ENCODE measurements at regions not wholly inside any gene's neighbourhood (a gene's known extent, or its start where the extent isn't known, plus 50 kb on each side); places are given as distances from the start of the nearest gene placed in this dataset.

GRCh38 chr1:14347186-14347585 lies 251.3 kb upstream of the KAZN start:
- POLR2A ChIA-PET = no interaction called here
- Histone ChIP-seq H3K27ac (ENCODE audit: low read length in 2 of 2) (no peak overlapping the region), H3K4me3 (ENCODE audit: control extremely low read depth in 1 of 5, extremely low read depth in 1 of 5, insufficient read depth in 1 of 5, low read depth in 2 of 5, low read length in 4 of 5) (no peak overlapping the region), H4K20me1 (ENCODE audit: control insufficient read depth, insufficient read depth, low read length, poor library complexity, severe bottlenecking) (no peaks in the 10 kb centered on the region), H3K4me2 (replicated peaks; ENCODE audit: low read depth, low read length, poor library complexity, severe bottlenecking) (no peak overlapping the region), H3K79me2 (ENCODE audit: control insufficient read depth, insufficient read depth, low read length) (no peaks in the 10 kb centered on the region), H3K9me3 (ENCODE audit: control extremely low read depth in 1 of 3, control insufficient read depth in 2 of 3, insufficient read depth in 1 of 3, low read length in 2 of 3) (peaks cover 0 to 12% (median 1%) of the 10 kb centered on the region in 3 donors), H2AFZ (ENCODE audit: insufficient read depth, low read depth, low read length, poor library complexity, severe bottlenecking) (no peak overlapping the region), H3K4me1 (ENCODE audit: control insufficient read depth in 2 of 2, insufficient read depth in 2 of 2, low read length in 2 of 2) (no peaks in the 10 kb centered on the region), H3K36me3 (replicated peaks in 1 of 2; ENCODE audit: control extremely low read depth in 1 of 2, control insufficient read depth in 1 of 2, extremely low read depth in 1 of 2, insufficient read depth in 2 of 2, low read length in 1 of 2) (no peaks in the 10 kb centered on the region), H3K9ac (ENCODE audit: low read length) (no peak overlapping the region), H3K27me3 (replicated peaks in 1 of 4; ENCODE audit: control extremely low read depth in 1 of 4, control insufficient read depth in 3 of 4, insufficient read depth in 4 of 4, low read length in 3 of 4) (peaks cover 0 to 2% (median 0%) of the 10 kb centered on the region in 4 experiments)
- H3K27ac Mint-ChIP-seq = no peak overlapping the region
- peaks cover 12% of the 10 kb centered on the region for H3K27me3 Mint-ChIP-seq
- no peaks in the 10 kb centered on the region for H3K9me3 Mint-ChIP-seq (ENCODE audit: insufficient read depth)
- CTCF ChIA-PET = no interaction called here
- 71% methylated on average over 3 of the region's 6 CpGs for WGBS (ENCODE audit: insufficient coverage)
- H3K4me3 Mint-ChIP-seq = no peak overlapping the region
- intact Hi-C loops (cut with micrococcal nuclease) = no loop called here
- ATAC-seq (ENCODE audit: low read depth) (no peak), DNase-seq (no peak)
- no peaks in the 10 kb centered on the region for H3K4me1 Mint-ChIP-seq
- no peak for TF ChIP-seq CTCF (IDR thresholded peaks at IDR 0.05)
- no peak for TF ChIP-seq EZH2 (IDR thresholded peaks at IDR 0.05; ENCODE audit: borderline replicate concordance, insufficient read depth, low read depth, low read length, poor library complexity, severe bottlenecking)

- Histone ChIP-seq H4K20me1 (ENCODE audit: control insufficient read depth, insufficient read depth, low read length, poor library complexity, severe bottlenecking) (no peaks in the 10 kb centered on the region), H3K27ac (ENCODE audit: low read length in 2 of 2) (no peak overlapping the region), H3K4me3 (ENCODE audit: control extremely low read depth in 1 of 5, extremely low read depth in 1 of 5, insufficient read depth in 1 of 5, low read depth in 2 of 5, low read length in 4 of 5) (no peak overlapping the region), H3K9me3 (ENCODE audit: control extremely low read depth in 1 of 3, control insufficient read depth in 2 of 3, insufficient read depth in 1 of 3, low read length in 2 of 3) (peaks cover 0 to 12% (median 1%) of the 10 kb centered on the region in 3 donors), H3K79me2 (ENCODE audit: control insufficient read depth, insufficient read depth, low read length) (no peaks in the 10 kb centered on the region), H3K9ac (ENCODE audit: low read length) (no peak overlapping the region), H3K4me2 (replicated peaks; ENCODE audit: low read depth, low read length, poor library complexity, severe bottlenecking) (no peak overlapping the region), H3K4me1 (ENCODE audit: control insufficient read depth in 2 of 2, insufficient read depth in 2 of 2, low read length in 2 of 2) (no peaks in the 10 kb centered on the region), H3K27me3 (replicated peaks in 1 of 4; ENCODE audit: control extremely low read depth in 1 of 4, control insufficient read depth in 3 of 4, insufficient read depth in 4 of 4, low read length in 3 of 4) (peaks cover 0 to 2% (median 0%) of the 10 kb centered on the region in 4 experiments), H3K36me3 (replicated peaks in 1 of 2; ENCODE audit: control extremely low read depth in 1 of 2, control insufficient read depth in 1 of 2, extremely low read depth in 1 of 2, insufficient read depth in 2 of 2, low read length in 1 of 2) (no peaks in the 10 kb centered on the region), H2AFZ (ENCODE audit: insufficient read depth, low read depth, low read length, poor library complexity, severe bottlenecking) (no peak overlapping the region)
- ATAC-seq (ENCODE audit: low read depth) (no peak), DNase-seq (no peak)
- CTCF ChIA-PET = no interaction called here
- Mint-ChIP-seq H3K9me3 (ENCODE audit: insufficient read depth) (no peaks in the 10 kb centered on the region), H3K27me3 (peaks cover 8% of the 10 kb centered on the region), H3K4me3 (no peak overlapping the region), H3K27ac (no peak overlapping the region), H3K4me1 (no peaks in the 10 kb centered on the region)
- POLR2A ChIA-PET = no interaction called here
- intact Hi-C loops (cut with micrococcal nuclease) = no loop called here
- no CpG with 5 or more reads among the region's 3 CpGs for WGBS (ENCODE audit: insufficient coverage)
- TF ChIP-seq EZH2 (IDR thresholded peaks at IDR 0.05; ENCODE audit: borderline replicate concordance, insufficient read depth, low read depth, low read length, poor library complexity, severe bottlenecking) (no peak), CTCF (IDR thresholded peaks at IDR 0.05) (no peak)
These were observed 250.7 kb upstream of the KAZN start for GRCh38 chr1:14347776-14348175.

Data from B cell (primary cell).